ENCODE measurements at regions not wholly inside any gene's neighbourhood (a gene's known extent, or its start where the extent isn't known, plus 50 kb on each side); places are given as distances from the start of the nearest gene placed in this dataset.

DNA sequence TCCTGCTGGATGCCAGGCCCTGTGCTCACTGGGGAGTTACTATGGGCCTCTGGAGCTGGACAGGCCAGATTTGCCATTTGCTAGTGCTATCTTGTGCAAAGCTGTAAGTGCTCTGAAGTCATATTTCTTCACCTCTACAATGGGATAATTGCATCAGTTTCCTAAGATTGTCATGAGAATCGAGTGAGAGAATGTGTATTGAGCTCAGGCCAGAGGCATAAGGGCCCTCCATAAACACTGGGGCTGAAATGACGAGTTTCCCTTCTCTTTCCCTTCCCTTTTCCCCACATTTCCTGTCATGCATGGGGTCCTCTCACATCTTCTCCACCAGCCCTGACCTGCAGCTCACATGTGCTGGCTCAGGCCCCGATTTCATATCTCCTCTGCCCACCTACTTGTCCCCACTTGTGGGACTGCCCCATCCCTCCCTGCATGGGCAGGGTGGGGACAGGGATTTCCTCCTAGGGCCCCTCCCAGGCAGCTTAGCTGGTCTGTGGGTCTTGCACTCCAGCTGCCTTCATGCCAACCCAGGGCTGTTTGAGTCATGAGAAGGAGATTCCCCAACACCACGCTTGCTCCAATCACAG, 358.8 kb downstream of the MID1IP1 start:
- WGBS, 2 donors, result 82% methylated on average over 4 of the region's 4 CpGs
- TF ChIP-seq, protein P1, sequence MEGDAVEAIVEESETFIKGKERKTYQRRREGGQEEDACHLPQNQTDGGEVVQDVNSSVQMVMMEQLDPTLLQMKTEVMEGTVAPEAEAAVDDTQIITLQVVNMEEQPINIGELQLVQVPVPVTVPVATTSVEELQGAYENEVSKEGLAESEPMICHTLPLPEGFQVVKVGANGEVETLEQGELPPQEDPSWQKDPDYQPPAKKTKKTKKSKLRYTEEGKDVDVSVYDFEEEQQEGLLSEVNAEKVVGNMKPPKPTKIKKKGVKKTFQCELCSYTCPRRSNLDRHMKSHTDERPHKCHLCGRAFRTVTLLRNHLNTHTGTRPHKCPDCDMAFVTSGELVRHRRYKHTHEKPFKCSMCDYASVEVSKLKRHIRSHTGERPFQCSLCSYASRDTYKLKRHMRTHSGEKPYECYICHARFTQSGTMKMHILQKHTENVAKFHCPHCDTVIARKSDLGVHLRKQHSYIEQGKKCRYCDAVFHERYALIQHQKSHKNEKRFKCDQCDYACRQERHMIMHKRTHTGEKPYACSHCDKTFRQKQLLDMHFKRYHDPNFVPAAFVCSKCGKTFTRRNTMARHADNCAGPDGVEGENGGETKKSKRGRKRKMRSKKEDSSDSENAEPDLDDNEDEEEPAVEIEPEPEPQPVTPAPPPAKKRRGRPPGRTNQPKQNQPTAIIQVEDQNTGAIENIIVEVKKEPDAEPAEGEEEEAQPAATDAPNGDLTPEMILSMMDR (IDR thresholded peaks at IDR 0.05), result no peak
- no peak for TF ChIP-seq POLR2A (IDR thresholded peaks at IDR 0.05)
- TF ChIP-seq EP300 (IDR thresholded peaks at IDR 0.05), result no peak
- TF ChIP-seq POLR2AphosphoS5 (IDR thresholded peaks at IDR 0.05), result no peak
- no peak overlapping the region for H3K27ac ChIP-seq
- no peaks in the 10 kb centered on the region for H3K27me3 ChIP-seq
- no peak for DNase-seq
- H3K4me1 ChIP-seq, result peaks cover 0 to 8% (median 0%) of the 10 kb centered on the region in 4 donors
- H3K9me3 ChIP-seq, result no peaks in the 10 kb centered on the region
- no peaks in the 10 kb centered on the region for H3K36me3 ChIP-seq
- intact Hi-C loops (cut with DNase I), result no loop called here
- H3K4me3 ChIP-seq, result no peak overlapping the region

DNA sequence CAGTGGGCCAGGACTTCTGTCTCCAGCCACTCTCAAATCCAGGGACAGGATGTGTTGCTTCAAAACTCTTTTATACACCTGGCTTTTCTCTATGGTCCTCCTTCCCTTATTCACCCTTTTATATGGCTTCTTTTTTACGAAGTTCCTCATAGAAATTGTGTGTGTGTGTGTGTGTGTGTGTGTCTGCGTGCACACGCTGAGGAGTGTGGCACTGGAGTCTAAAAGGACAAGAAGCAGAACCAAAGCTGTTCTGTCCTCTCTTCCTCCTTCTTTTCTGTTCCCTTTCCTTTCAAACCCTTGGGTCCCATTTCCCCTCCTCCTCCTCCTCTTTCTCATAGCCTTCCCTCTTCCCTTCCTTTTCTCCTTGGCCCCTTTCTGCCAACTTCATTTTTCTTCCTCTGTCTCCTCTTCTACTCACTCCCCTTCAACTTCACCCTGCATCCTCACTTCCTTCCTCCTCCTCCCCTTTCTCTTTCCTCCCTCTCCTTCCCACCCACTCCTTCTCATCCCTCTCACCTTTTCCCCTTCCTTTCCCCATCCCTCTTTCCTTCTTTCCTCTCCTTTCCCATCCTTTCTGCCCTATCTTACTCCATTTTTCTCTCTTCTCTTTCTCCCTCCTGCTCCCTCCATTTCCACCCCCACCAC, 360.5 kb downstream of the MID1IP1 start:
- WGBS, 2 donors, result 15 to 34% methylated on average over 3 of the region's 3 CpGs
- TF ChIP-seq, protein P1 (IDR thresholded peaks at IDR 0.05), result no peak
- TF ChIP-seq EP300 (IDR thresholded peaks at IDR 0.05) (no peak), POLR2AphosphoS5 (IDR thresholded peaks at IDR 0.05) (no peak), POLR2A (IDR thresholded peaks at IDR 0.05) (no peak)
- intact Hi-C loops (cut with DNase I), result no loop called here
- no peak overlapping the region for H3K27ac ChIP-seq
- peaks cover 0 to 8% (median 0%) of the 10 kb centered on the region in 4 donors for H3K4me1 ChIP-seq
- no peaks in the 10 kb centered on the region for H3K9me3 ChIP-seq
- DNase-seq, result no peak
- no peak overlapping the region for H3K4me3 ChIP-seq
- no peaks in the 10 kb centered on the region for H3K36me3 ChIP-seq
- H3K27me3 ChIP-seq, result no peaks in the 10 kb centered on the region

DNA sequence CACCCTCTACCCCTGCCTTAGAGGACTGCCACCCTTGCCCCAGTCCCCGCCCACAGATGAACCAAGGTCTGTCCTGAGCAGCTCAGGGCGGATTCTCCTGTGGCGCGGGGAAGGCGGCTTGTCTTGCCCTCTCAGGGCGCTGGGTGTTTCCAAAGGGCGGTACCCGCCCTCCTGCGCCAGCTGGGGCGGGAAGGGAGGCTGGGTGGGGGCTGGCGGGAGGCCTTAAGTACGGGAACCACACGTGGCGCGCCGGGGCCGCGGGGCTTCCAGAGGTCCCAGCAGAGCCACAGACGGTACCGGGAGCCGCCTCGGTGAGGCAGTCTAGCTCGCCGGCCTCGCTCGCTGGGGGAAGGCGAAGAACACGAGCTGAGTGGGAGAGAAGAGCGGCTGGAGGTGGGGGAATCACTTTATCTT, 361.1 kb downstream of the MID1IP1 start:
- 11 to 15% methylated on average over 29 of the region's 29 CpGs for WGBS, 2 donors
- intact Hi-C loops (cut with DNase I), result no loop called here

DNA sequence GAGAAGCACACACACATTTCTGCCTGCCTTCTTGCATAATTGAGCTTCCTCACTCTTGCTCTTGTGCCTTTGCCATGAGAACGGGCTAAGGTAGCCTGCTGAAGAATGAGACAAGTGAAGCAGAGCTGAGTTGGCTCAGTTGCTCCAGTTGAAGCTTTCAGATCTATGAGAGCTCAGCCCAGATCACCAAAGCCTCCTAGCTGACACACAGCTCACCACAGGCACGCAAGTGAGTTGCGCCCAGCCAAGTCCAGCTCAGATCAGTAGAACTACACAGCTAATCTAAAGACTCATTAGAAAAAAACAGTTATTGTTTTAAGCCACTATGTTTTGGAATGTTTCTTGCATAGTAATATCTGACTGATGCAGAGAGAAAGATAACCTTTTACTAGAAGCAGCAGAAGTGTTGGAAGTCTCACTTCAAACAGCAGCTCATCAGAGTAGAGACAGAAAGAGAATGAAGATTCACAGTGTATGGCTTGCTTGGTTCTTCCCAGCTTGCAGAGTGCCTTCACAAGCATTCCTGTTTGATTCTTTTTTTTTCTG, 362.4 kb downstream of the MID1IP1 start:
- no peaks in the 10 kb centered on the region for H3K9me3 ChIP-seq
- TF ChIP-seq POLR2A (IDR thresholded peaks at IDR 0.05), result no peak
- TF ChIP-seq, protein P1 (IDR thresholded peaks at IDR 0.05), result no peak
- TF ChIP-seq POLR2AphosphoS5 (IDR thresholded peaks at IDR 0.05), result no peak
- no peak for TF ChIP-seq EP300 (IDR thresholded peaks at IDR 0.05)
- intact Hi-C loops (cut with DNase I), result no loop called here
- H3K27ac ChIP-seq, result no peak overlapping the region
- no peak for DNase-seq
- no peak overlapping the region for H3K4me3 ChIP-seq
- no peaks in the 10 kb centered on the region for H3K36me3 ChIP-seq
- H3K27me3 ChIP-seq, result no peaks in the 10 kb centered on the region
- peaks cover 0 to 8% (median 0%) of the 10 kb centered on the region in 4 donors for H3K4me1 ChIP-seq
- WGBS, 2 donors, result 95% methylated on average over 3 of the region's 3 CpGs

More for the DNA sequence above, 361.1 kb downstream of the MID1IP1 start:
- Histone ChIP-seq H3K4me3 (peak overlapping the region in 3 of 4 donors; percentile 8 to 17 (median 12)), H3K9me3 (no peaks in the 10 kb centered on the region), H3K27me3 (no peaks in the 10 kb centered on the region), H3K36me3 (no peaks in the 10 kb centered on the region), H3K27ac (no peak overlapping the region), H3K4me1 (peaks cover 0 to 8% (median 0%) of the 10 kb centered on the region in 4 donors)
- TF ChIP-seq EP300 (IDR thresholded peaks at IDR 0.05) (no peak), POLR2A (IDR thresholded peaks at IDR 0.05) (no peak), POLR2AphosphoS5 (IDR thresholded peaks at IDR 0.05) (no peak)
- TF ChIP-seq, protein P1 (IDR thresholded peaks at IDR 0.05), result peak in 1 of 4 experiments; percentile 15
- DNase-seq, result no peak
